NCI-H345 (cell line): ENCODE measurements at regions not wholly inside any gene's neighbourhood (a gene's known extent, or its start where the extent isn't known, plus 50 kb on each side); places are given as distances from the start of the nearest gene placed in this dataset.
A peak's percentile ranks its signal among the peaks of the same experiment; 100 is the strongest.

Experiments used
- DNase-seq: peaks from one replicate; lab custom pipeline; 2025; lab: John Stamatoyannopoulos, UW

DNA sequence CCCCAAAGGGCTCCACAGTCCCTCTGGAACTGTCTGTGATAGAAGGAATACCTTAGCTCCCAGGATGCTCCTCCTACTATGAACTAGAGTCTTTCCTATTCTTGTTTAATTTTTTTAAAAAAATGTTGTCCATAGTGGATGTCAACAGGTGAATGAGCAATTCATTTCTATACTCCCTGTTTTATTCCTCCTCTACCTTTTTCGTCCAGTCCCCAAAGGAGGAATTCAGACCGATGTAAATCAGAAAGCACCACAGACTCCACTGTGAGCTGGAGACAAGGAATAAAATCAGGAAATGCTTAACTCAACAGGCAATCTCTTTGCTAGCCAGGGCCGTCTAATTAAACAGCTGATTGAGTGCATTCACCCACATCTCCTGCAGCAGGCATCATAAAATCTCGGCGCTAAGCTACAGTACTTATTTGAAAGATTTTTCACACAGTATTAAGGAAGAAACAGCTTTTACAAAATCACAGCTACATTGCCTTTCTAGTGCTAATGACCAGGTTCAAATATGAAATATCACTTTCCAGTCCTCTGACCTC is 381.6 kb downstream of the SIPA1L2 start:
- no peak for DNase-seq

DNA sequence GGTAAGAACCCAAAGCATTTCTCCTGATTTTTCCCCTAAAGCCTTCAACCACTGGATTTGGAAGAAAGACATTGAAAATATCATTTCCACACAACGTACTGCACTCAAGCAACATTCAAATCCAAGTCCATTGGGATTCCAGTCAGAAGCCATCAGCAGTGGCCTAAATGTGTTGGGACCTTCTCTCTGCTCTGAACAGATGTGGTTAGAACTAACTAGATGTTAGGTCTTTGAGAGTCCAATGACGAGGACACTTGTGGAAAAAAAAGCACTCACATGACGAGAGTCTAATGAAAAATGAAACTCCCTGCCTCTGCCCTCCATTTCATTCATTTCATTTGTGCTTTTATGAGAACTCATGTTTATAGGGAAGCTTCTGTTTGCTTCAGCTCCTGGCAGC is 382.3 kb downstream of the SIPA1L2 start:
- no peak for DNase-seq

DNA sequence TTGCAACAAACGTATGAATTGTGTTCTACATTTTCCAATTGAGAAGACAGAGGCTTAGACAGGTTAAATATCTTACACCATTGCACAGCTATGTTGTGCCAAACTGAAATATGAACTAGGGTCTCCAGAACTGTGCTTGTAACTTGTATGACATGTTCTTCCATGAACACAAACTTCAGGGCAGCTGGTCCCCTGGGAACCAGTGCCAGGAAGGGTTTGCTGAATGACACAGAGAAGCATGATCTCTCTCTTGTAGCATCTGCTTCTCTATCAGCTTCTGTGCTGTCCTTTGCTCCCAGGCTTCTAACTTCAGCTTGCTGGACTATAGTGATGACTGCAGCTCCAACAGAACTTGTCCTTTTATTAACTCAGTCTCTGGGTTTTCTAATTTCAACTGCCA is 385.5 kb downstream of the SIPA1L2 start:
- no peak for DNase-seq

DNA sequence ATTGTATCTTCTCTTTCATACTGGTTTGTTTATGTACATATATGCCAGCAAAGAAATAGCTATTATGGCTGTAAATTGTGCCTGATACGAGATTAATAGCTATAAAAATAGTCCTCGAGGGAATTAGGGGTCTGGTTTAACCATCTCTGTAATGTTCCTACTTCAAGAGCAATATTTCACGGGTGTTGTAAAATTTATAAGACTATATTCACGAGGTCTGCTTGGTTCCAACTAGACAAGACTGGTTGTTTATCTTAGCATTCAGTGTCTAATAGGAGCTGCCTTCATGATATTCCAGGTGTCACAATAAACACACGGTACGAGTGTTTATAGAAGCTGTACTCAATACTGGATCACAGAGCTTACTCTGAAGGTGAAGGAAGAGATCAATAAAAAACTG is 389.9 kb downstream of the SIPA1L2 start:
- DNase-seq, result peak; percentile 21

DNA sequence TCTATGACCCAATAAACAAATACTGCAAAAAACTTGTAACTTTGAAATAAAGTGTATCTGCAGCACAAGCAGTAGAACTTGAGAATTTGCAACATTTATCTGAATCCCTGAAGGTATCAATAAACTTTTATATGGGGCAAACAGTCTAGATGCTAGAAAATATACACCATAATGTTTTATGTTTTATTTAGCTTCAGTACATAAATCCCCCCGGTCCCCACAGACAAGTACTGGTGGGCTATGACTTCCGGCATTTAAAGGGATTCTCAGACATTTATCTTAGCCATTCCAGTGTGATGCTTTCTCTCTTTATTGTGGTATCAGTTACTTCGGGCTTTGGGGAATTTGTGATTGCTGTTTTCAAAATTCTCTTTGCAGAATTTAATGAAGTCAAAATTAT is 390.4 kb downstream of the SIPA1L2 start:
- DNase-seq, result no peak

DNA sequence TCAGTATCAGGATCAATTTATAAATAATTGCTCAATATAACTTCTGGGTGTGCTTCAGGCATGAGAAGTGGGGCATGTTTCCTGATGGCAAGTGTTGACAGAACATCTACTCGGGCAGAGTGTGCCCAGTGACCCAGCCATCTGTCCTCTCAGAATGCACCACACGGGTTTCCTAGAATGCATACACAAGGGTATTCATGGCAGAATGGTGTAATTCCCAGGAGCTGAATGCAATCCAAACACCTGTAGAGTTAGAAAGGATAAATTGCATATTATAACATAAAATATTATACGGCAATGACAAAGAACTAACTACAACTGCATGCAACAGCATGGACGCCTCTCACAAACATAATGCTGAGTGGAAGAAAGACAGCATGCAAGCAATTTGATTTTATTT is 391.9 kb downstream of the SIPA1L2 start:
- DNase-seq, result no peak

DNA sequence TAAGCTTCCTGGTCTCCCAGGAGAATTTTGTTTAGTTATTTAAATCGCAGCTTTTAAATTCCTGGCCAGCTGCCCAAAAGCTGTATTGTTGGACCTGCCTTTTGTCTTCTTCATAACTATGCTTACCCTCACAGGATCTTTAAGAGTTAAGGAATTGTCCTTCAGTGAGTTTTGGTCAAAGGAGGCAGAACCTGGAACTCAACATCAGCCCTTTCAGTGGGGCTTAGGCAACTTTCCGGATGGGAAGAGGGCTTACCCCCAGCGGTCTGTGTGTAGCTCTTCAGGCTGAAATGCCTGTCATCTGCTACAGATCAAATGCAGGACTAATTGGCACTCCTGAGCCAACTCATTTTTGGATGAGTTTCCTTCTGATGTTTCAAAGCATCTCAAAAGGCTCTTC is 402.6 kb downstream of the SIPA1L2 start:
- DNase-seq, result peak; percentile 46

DNA sequence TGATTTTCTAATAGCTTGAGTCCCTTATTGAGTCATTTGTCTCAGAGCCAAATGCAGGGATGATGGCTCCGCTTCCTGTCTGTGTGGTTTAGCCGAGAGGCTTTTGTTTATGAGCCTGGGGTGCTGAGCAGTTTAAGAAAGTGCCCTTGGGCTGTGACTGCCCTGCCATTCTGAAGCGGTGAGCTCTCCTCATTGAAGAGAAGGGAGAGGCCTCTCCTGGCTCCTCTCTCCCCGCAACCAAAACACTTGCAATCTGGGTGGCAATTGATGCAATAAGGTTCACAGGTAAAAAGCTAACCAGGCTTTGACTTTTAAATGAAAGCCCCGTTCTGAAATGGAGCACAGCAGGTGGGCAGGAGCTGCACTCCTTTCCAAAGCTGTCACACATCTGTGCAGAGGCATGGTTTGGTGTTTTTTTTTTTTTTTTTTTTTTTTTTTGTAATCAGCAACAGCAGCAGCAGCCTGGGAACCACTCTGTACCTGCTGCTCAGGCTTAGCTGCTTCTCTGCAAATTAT is 403.7 kb downstream of the SIPA1L2 start:
- peak; percentile 78 for DNase-seq

DNA sequence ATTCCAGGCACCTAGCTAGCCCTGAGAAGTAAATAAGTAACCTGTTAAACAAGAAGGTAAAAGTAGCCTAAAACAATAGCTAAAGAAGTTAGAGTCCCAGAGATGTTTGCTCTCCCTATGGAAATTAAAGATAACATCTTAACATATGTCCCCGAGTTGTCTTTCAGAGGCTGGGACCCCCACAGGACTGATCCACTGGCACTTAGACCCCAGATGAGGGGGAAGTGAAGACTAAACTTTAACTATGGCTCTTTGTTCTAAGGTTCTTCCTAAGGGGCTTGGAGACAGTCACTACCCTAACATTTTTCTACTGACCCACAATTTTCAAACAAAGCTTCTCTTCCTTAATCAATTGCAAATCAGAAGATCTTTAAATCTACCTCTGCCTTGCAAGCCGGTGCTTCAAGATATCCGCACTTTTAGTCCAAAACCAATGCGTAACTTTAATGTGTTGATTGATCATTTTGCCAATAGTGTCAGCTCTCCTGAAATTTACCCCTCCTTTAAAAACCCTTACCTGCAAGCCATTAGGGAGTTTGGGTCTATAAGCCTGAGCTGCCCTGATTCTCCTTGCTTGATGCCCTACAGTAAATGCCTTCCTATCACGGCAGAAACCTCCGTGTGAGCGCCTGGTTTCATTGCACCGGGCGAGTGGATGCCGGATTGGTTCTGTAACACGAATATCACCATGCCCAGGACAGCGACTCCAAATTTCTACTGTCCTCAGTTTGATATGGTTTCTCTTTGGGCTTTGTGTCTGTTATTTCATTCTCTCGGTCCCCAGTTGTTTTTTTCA is 404.4 kb downstream of the SIPA1L2 start:
- no peak for DNase-seq

DNA sequence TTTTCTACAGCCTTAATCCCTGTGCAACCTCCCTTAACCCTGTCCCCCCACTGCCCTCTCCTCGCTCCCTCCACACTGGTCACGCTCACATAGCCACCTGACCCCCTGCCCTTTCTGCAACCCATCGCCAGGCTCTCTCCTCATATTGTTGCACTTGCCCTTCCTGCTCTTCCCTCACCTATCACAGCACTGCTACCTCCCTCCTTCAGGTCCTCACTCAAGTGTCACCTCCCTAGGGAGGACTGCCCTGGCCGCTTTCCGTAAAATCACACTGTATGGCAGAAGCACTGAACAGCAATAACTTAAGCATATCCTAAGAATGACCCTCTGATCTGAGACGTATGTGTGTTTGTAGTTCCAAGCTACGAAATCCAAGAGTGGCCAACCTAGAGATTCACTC is 406.0 kb downstream of the SIPA1L2 start:
- no peak for DNase-seq

DNA sequence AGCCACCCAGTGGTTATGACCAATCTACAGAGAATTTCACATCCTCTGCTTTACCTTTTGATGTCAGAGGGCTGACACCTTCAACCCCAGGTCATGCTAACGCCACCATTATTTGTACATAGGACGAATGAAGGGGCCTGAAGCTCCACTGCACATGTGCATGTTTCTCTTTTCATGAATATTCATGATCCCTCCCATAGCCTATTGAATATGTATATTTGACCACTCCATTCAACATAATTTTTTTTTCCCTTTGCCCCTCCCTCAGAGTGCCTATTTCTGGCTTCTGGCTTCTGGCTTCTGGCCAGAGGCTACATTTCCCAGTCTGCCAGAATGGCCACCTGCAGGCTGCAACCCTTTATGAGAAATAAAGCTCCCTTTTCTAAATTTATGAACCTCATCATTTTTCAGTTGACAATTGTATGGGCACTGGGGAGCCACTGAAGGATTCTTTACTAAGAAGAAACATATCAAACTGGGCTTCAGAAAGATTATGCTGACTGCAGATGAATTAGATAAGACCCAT is 406.7 kb downstream of the SIPA1L2 start:
- DNase-seq, result peak; percentile 39

DNA sequence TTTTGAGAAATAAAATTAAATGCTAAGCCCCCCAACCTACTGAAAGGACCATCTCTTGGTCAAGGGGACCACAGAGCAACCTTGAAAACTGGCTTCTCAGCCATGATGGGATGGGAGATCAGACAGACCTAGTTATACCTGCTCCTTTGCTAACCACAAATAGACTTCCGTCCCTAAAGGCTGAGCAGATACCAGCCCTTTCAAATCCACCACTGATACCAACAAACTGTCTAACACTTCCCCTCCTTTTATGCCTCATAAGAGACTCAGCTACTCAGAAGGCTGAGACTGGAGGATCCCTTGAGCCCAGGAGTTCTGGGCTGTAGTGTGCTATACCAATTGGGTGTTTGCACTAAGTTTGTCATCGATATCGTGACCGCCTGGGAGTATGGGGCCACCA is 407.3 kb downstream of the SIPA1L2 start:
- DNase-seq, result no peak

DNA sequence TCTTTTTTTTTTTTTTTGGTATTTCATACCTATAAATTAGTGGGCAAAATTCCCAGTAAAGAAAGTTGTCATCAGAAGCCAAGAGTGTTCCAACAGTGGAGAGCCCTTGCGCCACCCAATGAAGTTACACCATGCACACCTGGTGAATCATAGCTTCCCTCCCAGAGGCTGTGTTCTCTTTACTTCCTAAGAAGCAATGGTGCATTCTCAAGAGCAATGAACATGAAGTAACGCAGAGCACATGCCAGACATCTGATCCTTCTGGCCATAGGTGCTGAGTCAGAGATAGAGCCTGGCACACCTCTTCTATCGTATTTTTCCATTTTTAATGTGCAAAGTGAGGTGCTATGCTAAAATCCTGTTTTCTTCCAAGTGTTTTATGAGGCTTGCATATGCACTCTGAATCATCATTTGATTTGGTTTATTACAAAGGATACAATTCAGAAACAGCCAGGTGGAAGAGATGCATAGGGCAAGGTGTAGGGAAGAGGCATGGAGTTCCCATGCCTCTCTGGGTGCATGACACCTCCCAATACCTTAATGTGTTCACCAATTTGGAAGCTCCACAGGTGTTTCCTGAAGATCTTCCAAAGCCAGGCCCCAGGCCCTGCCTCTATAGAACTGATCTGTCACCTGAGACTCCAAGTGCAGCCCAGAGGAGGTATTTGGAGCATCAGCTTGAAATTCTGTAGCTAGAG is 408.0 kb downstream of the SIPA1L2 start:
- DNase-seq, result no peak

DNA sequence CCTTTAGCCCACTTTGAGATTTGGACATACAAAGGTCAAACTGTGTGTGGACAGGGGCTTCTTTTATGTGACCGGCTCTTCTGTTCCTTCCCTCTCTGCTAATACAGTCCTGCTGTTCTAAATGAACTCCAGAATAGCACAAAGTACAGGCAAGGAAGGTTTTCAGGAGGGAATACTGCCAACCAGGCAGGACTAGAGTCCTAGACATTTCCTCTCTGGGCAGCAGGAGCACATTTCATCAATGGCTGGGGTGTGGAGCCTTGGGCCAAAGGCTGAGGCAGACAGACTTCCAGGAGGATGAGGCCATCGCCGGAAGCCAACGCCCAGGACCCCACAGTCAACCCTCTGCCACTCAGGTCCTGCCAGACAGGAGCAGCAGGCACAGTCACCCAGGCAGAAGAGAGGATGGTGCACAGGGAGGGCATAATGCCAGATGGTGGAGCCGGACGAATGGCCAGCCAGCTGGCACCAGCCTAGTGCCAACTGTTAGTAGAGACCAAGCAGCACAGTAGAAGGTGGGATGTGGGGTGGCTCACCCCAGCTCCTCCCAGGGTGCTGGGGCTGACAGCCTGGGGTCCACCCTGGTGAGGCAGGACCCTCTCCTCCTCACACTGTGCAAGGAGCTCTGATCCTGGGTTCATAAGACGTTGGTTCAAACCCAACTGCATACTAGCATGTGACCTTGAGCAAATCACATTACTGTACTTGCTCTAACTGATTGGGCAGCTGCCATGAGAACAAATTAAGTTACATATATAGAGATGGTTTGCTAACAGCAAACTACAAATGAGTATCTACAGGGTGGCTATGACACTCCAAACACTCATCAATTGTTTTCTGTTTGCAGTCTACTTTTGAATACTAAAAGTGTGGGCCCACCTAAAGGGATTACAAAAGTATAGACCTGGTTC is 410.7 kb downstream of the SIPA1L2 start:
- DNase-seq, result no peak

DNA sequence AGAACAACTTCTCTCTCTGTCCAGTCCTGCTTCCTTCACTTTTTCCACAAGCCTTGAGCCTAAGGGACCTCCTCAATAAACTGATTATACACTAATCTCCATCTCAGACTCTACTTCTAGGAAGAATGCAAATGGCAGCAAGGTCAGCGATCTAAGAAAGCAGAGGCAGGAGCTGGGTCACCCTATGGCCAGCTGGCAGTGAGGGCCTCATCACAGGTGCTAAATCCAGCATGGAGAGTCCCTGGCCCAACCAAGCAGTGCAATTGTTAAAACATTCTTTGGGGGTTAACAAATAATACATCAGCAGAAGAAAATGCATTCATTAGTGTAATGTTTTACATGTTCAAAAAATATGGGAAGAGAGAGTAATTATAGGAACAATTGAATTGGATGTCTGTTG is 416.0 kb downstream of the SIPA1L2 start:
- DNase-seq, result no peak

DNA sequence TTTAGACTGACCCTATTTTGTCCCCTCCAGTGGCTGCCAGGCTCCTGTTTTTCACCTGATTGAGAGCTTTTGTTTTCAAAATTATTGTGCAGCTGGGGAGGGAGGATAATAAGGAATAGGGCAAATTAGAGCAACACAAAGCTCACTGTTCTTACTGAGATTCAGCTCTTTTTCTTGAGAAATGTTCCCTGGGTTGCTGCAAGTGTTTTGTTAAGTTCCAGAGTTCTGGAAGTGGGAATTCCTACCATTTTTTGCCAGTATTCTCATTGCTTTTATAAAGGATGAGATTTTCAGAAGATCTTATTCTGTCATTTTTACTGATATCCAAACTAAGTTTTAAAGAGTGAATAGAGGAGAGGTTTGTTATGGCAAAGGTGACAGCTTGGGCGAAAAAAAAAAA is 417.7 kb downstream of the SIPA1L2 start:
- no peak for DNase-seq

DNA sequence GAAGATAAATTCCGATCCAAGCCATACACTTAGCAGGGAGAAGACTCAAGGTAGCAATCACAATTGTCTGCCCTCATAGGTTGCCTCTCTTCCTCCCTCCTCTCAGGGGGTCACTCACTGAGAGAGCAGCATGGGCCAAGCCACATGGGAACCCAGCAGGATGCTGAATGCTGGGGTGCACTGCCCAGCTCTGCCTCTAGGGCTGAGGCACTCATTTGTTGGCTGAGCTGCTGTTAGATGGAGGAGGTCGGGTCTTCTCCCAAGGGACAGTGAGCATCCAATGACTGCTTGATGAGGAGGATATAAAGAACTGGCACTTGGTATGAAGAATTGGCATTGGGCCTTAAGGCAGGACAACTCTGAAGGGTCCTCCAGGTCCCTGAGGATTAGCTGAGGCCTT is 418.8 kb downstream of the SIPA1L2 start:
- DNase-seq, result no peak

DNA sequence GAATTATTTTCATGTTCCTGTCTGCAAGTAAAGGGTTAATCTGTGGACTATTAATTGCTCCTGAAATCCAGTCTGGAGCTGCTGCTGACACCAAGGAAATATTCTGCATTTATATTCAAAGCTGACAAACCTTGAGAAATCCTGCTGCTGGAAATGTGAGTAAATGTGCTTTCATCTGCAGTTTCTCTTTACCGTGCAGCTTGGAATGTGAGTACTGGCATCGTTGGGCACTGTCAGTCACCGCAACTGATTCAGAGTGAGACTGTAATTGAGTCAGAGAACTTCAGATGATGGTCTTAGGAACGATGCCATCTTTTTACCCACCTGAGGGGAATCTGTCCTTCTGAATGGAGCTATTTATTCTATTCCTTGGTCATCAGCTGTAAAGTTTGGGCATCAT is 420.6 kb downstream of the SIPA1L2 start:
- DNase-seq, result no peak

DNA sequence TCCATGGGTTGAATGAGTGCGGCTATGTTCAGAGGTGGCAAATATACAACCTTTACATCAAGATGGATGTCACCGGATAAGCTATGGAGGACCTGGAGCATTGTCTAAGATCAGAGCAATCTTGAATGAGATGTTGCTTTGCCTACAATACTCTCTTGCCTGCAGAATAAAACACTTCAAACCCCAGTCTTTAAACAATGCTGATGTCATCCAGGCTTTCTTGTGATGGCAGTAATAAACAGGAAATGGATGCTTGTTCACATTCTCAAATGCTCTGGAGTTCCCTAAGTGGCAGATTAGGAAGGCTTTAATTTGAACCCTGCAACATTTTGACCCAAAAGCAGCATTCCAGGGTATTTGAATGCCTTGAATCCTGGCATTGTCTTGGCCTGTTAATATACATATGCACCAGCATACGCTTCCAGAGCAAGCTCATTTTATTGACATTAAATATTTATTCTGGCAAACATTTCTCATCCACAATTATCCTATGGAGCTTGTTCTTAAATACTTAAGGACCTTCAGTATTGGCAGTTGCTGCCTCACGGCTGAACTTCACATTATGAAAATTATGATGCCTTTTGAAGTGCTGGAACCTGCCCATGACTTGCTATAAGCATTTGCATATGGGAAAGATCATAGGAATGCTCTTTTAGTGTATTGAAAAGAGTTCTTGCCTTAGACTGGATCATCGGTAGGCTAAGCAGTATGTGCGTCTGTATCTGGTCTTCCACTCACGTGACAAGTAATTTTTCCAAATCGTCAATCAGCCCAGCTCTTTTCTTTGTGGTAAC is 422.7 kb downstream of the SIPA1L2 start:
- DNase-seq, result no peak

DNA sequence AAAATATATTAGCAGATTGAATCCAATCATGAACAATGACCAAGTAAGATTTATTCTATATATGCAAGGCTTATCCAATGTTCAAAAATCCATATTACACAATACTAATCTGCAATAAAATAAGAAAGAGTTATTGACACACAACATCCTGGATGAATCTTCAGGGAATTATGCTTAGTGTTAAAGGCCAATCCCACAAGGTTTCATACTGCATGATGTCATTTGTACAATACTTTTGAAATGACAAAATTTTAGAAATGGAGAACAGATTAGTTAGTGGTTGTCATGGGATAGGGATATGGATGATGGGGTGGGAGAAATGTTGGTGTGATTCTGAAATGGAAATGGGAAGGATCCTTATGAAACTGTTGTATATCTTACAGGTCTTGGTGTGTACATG is 425.7 kb downstream of the SIPA1L2 start:
- no peak for DNase-seq

DNA sequence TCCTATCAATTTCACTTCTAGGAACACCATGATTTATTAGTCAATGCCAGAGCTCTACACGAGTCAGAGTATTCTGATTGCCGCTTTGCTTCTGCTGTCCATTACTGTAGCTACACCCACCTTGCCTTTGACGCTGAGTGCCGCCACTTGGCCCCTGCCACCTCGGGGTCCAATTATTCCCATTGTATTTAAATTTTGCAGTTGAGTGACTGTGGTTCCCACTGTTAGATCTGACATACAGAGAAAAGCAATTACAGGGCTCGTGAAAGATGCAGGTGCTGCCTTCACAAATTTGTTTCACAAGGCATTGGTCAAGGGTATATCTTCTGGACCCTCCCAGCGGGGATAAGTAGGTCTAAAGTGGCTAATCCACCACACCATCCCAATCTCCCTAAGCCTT is 428.9 kb downstream of the SIPA1L2 start:
- DNase-seq, result no peak
